ENCODE measurements at regions not wholly inside any gene's neighbourhood (a gene's known extent, or its start where the extent isn't known, plus 50 kb on each side); places are given as distances from the start of the nearest gene placed in this dataset.

GRCh38 chr1:30388386-30388785 is 335.0 kb downstream of the MATN1 start:
- Mint-ChIP-seq H3K36me3 (ENCODE audit: low read depth) (no peaks in the 10 kb centered on the region), H3K27ac (no peak overlapping the region), H3K4me3 (no peak overlapping the region), H3K27me3 (ENCODE audit: insufficient read depth) (peaks cover 29% of the 10 kb centered on the region), H3K4me1 (ENCODE audit: low read depth) (no peaks in the 10 kb centered on the region), H3K9me3 (no peaks in the 10 kb centered on the region)
- DNase-seq, result no peak
- TF ChIP-seq CTCF (IDR thresholded peaks at IDR 0.05), result no peak

- Mint-ChIP-seq H3K9me3 (no peaks in the 10 kb centered on the region), H3K4me1 (ENCODE audit: low read depth) (no peaks in the 10 kb centered on the region), H3K27ac (no peak overlapping the region), H3K36me3 (ENCODE audit: low read depth) (no peaks in the 10 kb centered on the region), H3K27me3 (ENCODE audit: insufficient read depth) (peaks cover 31% of the 10 kb centered on the region), H3K4me3 (no peak overlapping the region)
- DNase-seq, result no peak
- TF ChIP-seq CTCF (IDR thresholded peaks at IDR 0.05), result no peak
These were observed 337.0 kb downstream of the MATN1 start for GRCh38 chr1:30386156-30386926.

- no peak overlapping the region for H3K27ac Mint-ChIP-seq
- H3K36me3 Mint-ChIP-seq (ENCODE audit: low read depth), result no peaks in the 10 kb centered on the region
- DNase-seq, result no peak
- H3K27me3 Mint-ChIP-seq (ENCODE audit: insufficient read depth), result peaks cover 31% of the 10 kb centered on the region
- H3K9me3 Mint-ChIP-seq, result no peaks in the 10 kb centered on the region
- no peak for TF ChIP-seq CTCF (IDR thresholded peaks at IDR 0.05)
- no peaks in the 10 kb centered on the region; the same call in 1 of the 2 replicates for H3K4me1 Mint-ChIP-seq (ENCODE audit: low read depth)
- no peak overlapping the region for H3K4me3 Mint-ChIP-seq
These were observed 338.0 kb downstream of the MATN1 start for GRCh38 chr1:30385246-30385995.

GRCh38 chr1:30384286-30385245 is 338.8 kb downstream of the MATN1 start:
- H3K9me3 Mint-ChIP-seq, result no peaks in the 10 kb centered on the region
- no peaks in the 10 kb centered on the region for H3K36me3 Mint-ChIP-seq (ENCODE audit: low read depth)
- H3K27me3 Mint-ChIP-seq (ENCODE audit: insufficient read depth), result peaks cover 29% of the 10 kb centered on the region
- no peak for TF ChIP-seq CTCF (IDR thresholded peaks at IDR 0.05)
- DNase-seq, result no peak
- peaks cover 6% of the 10 kb centered on the region for H3K4me1 Mint-ChIP-seq (ENCODE audit: low read depth)
- H3K4me3 Mint-ChIP-seq, result no peak overlapping the region
- no peak overlapping the region for H3K27ac Mint-ChIP-seq

GRCh38 chr1:30383221-30383711 is 340.1 kb downstream of the MATN1 start:
- no peak overlapping the region for H3K27ac Mint-ChIP-seq
- H3K9me3 Mint-ChIP-seq, result no peaks in the 10 kb centered on the region
- no peak for DNase-seq
- H3K4me1 Mint-ChIP-seq (ENCODE audit: low read depth), result peaks cover 13% of the 10 kb centered on the region
- H3K36me3 Mint-ChIP-seq (ENCODE audit: low read depth), result no peaks in the 10 kb centered on the region
- H3K4me3 Mint-ChIP-seq, result no peak overlapping the region
- peaks cover 27% of the 10 kb centered on the region for H3K27me3 Mint-ChIP-seq (ENCODE audit: insufficient read depth)
- no peak for TF ChIP-seq CTCF (IDR thresholded peaks at IDR 0.05)

All from HFFc6 (cell line).